ENCODE measurements at regions not wholly inside any gene's neighbourhood (a gene's known extent, or its start where the extent isn't known, plus 50 kb on each side); places are given as distances from the start of the nearest gene placed in this dataset.

DNA sequence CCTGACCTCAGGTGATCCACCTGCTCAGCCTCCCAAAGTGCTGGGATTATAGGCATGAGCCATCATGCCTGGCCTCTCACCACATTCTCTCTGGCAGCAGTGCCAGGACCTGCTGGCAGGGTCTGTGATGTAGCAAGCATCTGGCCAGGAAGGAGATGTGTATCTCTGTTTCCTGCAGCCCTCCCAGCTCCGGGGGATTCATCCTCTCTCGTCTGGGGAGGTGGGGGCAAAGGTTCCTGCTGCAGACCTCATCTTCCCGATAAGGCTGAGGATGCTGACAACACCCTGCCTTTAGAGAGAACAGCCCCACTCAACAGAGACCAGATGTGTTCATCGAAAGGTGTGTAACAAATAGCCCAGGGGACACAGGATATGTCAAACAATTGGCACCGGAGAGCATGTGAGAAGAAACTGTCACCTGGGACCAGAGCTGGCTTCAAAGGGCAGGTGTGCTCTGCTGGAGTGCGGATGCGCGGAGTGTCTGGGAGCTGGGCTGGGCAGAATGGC, 54.8 kb upstream of the SEC14L1 start:
- TF ChIP-seq, protein P1, sequence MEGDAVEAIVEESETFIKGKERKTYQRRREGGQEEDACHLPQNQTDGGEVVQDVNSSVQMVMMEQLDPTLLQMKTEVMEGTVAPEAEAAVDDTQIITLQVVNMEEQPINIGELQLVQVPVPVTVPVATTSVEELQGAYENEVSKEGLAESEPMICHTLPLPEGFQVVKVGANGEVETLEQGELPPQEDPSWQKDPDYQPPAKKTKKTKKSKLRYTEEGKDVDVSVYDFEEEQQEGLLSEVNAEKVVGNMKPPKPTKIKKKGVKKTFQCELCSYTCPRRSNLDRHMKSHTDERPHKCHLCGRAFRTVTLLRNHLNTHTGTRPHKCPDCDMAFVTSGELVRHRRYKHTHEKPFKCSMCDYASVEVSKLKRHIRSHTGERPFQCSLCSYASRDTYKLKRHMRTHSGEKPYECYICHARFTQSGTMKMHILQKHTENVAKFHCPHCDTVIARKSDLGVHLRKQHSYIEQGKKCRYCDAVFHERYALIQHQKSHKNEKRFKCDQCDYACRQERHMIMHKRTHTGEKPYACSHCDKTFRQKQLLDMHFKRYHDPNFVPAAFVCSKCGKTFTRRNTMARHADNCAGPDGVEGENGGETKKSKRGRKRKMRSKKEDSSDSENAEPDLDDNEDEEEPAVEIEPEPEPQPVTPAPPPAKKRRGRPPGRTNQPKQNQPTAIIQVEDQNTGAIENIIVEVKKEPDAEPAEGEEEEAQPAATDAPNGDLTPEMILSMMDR (IDR thresholded peaks at IDR 0.05): no peak
- no peak for TF ChIP-seq EZH2phosphoT487 (IDR thresholded peaks at IDR 0.05)

Data from neural progenitor cell (in vitro differentiated cells).